ENCODE measurements at regions not wholly inside any gene's neighbourhood (a gene's known extent, or its start where the extent isn't known, plus 50 kb on each side); places are given as distances from the start of the nearest gene placed in this dataset.
"Not testable (repeated sequence)": the region's sequence is repeated elsewhere in the genome, so short reads cannot be mapped to it uniquely, and the experiment has no call there.

DNA sequence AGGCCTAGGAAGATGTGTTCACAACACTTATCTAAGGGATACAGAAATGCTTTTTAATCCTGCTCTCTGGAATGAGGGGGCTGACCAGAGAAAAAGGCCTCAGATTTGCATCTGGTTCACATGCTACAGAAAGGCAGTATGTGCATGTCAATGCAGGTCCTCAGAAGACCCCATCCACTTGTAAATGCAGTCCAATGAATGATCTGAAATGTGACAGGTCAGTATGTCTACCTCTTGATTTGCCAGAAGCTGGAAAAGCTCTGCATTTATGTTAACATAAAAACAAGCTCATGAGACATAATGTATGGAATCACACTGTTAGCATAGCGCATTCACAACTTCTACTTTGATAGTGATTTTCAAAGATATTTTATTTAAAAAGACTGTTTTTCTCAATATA is 367.4 kb upstream of the CHORDC1 start:
- 9 to 100% (median 85%) methylated on average over 1 of the region's 1 CpG; no CpG with 5 or more reads in 2 of the 10 experiments for WGBS, 10 experiments
- Histone ChIP-seq H3K27ac (no peak overlapping the region), H3K4me1 (replicated peaks in 1 of 2) (peaks cover 0 to 7% of the 10 kb centered on the region in 2 donors), H3K4me3 (no peak overlapping the region)
- peak in 2 of 8 experiments; percentile 33 to 56 for ATAC-seq (replicated peaks in 6 of 8)
- in situ Hi-C loops (cut with MboI; ENCODE audit: low pct_unique_long_range_greater_than_20kb in 2 of 9, low sequenced_read_pairs in 9 of 9, unreplicated experiment in 9 of 9), result no loop called here

DNA sequence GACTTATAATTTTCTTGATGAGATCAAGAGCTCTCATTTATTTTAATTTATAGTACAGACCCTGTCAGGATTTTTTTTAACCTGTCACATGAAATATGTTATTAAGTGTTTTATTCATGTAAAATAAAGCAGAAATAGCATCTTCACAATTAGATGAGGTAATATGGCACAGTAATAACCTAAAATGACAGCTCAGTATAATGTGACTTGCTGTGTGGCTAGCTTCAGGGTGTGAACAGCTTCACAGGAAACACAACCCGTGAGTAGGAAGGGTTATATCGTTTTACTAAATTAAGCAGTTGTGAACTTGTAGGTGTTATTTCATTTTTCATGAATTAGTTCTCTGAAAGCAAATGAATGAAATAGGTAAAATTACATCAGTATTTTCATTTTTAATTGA is 366.9 kb upstream of the CHORDC1 start:
- WGBS, 10 experiments, result 0 to 100% (median 57%) methylated on average over 1 to 2 of the region's 2 CpGs; no CpG with 5 or more reads in 1 of the 10 experiments
- Histone ChIP-seq H3K27ac (no peak overlapping the region), H3K4me1 (replicated peaks in 1 of 2) (peaks cover 0 to 7% of the 10 kb centered on the region in 2 donors), H3K4me3 (no peak overlapping the region)
- in situ Hi-C loops (cut with MboI; ENCODE audit: low pct_unique_long_range_greater_than_20kb in 2 of 9, low sequenced_read_pairs in 9 of 9, unreplicated experiment in 9 of 9), result no loop called here
- no peak for ATAC-seq (replicated peaks in 6 of 8)

- in situ Hi-C loops (cut with MboI; ENCODE audit: low pct_unique_long_range_greater_than_20kb in 2 of 9, low sequenced_read_pairs in 9 of 9, unreplicated experiment in 9 of 9), result no loop called here
- Histone ChIP-seq H3K27ac (no peak overlapping the region), H3K4me1 (replicated peaks in 1 of 2) (peaks cover 0 to 7% of the 10 kb centered on the region in 2 donors), H3K4me3 (no peak overlapping the region)
- WGBS, 10 experiments, result 5 to 100% (median 67%) methylated on average over 1 to 7 of the region's 7 CpGs
- ATAC-seq (replicated peaks in 6 of 8), result no peak
Measured at GRCh38 chr11:90587896-90588295, 365.0 kb upstream of the CHORDC1 start.

GRCh38 chr11:90585491-90585890 is 362.6 kb upstream of the CHORDC1 start:
- in situ Hi-C loops (cut with MboI; ENCODE audit: low pct_unique_long_range_greater_than_20kb in 2 of 9, low sequenced_read_pairs in 9 of 9, unreplicated experiment in 9 of 9), result no loop called here

DNA sequence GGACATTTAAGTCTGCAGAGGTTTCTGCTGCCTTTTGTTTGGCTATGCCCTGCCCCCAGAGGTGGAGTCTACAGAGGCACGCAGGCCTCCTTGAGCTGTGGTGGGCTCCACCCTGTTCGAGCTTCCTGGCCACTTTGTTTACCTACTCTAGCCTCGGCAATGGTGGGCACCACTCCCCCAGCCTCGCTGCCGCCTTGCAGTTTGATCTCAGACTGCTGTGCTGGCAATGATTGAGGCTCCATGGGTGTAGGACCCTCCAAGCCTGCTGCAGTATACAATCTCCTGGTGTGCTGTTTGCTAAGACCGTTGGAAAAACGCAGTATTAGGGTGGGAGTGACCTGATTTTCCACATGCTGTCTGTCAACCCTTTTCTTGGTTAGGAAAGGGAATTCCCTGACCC is 360.1 kb upstream of the CHORDC1 start:
- ATAC-seq (replicated peaks in 6 of 8); H3K4me1 ChIP-seq (replicated peaks in 1 of 2); H3K4me3 ChIP-seq; H3K27ac ChIP-seq; in situ Hi-C loops (cut with MboI; ENCODE audit: low pct_unique_long_range_greater_than_20kb in 2 of 9, low sequenced_read_pairs in 9 of 9, unreplicated experiment in 9 of 9): not testable (repeated sequence)
- WGBS, 10 experiments, result 8 to 76% (median 45%) methylated on average over 2 to 4 of the region's 7 CpGs; no CpG with 5 or more reads in 6 of the 10 experiments

More at GRCh38 chr11:90585491-90585890, 362.6 kb upstream of the CHORDC1 start:
- Histone ChIP-seq H3K27ac (no peak overlapping the region), H3K4me3 (no peak overlapping the region), H3K4me1 (replicated peaks in 1 of 2) (peaks cover 0 to 7% of the 10 kb centered on the region in 2 donors)
- WGBS, 10 experiments, result 0 to 100% (median 42%) methylated on average over 1 of the region's 1 CpG; no CpG with 5 or more reads in 6 of the 10 experiments
- ATAC-seq (replicated peaks in 6 of 8), result no peak

- in situ Hi-C loops (cut with MboI; ENCODE audit: low pct_unique_long_range_greater_than_20kb in 2 of 9, low sequenced_read_pairs in 9 of 9, unreplicated experiment in 9 of 9), result no loop called here
- Histone ChIP-seq H3K27ac (no peak overlapping the region), H3K4me1 (replicated peaks in 1 of 2) (no peaks in the 10 kb centered on the region), H3K4me3 (no peak overlapping the region)
- WGBS, 10 experiments, result 0 to 93% (median 80%) methylated on average over 1 of the region's 1 CpG; no CpG with 5 or more reads in 1 of the 10 experiments
- ATAC-seq (replicated peaks in 6 of 8), result no peak
Measured at GRCh38 chr11:90564531-90564930, 341.7 kb upstream of the CHORDC1 start.

GRCh38 chr11:90558328-90558865 is 335.5 kb upstream of the CHORDC1 start:
- in situ Hi-C loops (cut with MboI; ENCODE audit: low pct_unique_long_range_greater_than_20kb in 2 of 9, low sequenced_read_pairs in 9 of 9, unreplicated experiment in 9 of 9), result no loop called here
- no peak for ATAC-seq (replicated peaks in 6 of 8)
- peaks cover 0 to 2% of the 10 kb centered on the region in 2 donors for H3K4me1 ChIP-seq (replicated peaks in 1 of 2)
- no peak overlapping the region for H3K4me3 ChIP-seq
- no peak overlapping the region for H3K27ac ChIP-seq
- WGBS, 10 experiments, result 0 to 100% (median 72%) methylated on average over 1 to 4 of the region's 4 CpGs; no CpG with 5 or more reads in 4 of the 10 experiments

GRCh38 chr11:90556606-90557005 is 333.8 kb upstream of the CHORDC1 start:
- ATAC-seq (replicated peaks in 6 of 8), result peak in 3 of 8 experiments; percentile 83 to 99 (median 85)
- H3K4me1 ChIP-seq (replicated peaks in 1 of 2), result peaks cover 0 to 2% of the 10 kb centered on the region in 2 donors
- no peak overlapping the region for H3K27ac ChIP-seq
- in situ Hi-C loops (cut with MboI; ENCODE audit: low pct_unique_long_range_greater_than_20kb in 2 of 9, low sequenced_read_pairs in 9 of 9, unreplicated experiment in 9 of 9), result no loop called here
- H3K4me3 ChIP-seq, result no peak overlapping the region
- 0 to 90% (median 52%) methylated on average over 1 to 4 of the region's 4 CpGs for WGBS, 10 experiments

- WGBS, 10 experiments, result 0 to 100% (median 42%) methylated on average over 1 of the region's 1 CpG; no CpG with 5 or more reads in 2 of the 10 experiments
- Histone ChIP-seq H3K4me1 (replicated peaks in 1 of 2) (peaks cover 0 to 2% of the 10 kb centered on the region in 2 donors), H3K27ac (no peak overlapping the region), H3K4me3 (no peak overlapping the region)
- ATAC-seq (replicated peaks in 6 of 8), result no peak
- in situ Hi-C loops (cut with MboI; ENCODE audit: low pct_unique_long_range_greater_than_20kb in 2 of 9, low sequenced_read_pairs in 9 of 9, unreplicated experiment in 9 of 9), result no loop called here
Measured at GRCh38 chr11:90556026-90556425, 333.2 kb upstream of the CHORDC1 start.

DNA sequence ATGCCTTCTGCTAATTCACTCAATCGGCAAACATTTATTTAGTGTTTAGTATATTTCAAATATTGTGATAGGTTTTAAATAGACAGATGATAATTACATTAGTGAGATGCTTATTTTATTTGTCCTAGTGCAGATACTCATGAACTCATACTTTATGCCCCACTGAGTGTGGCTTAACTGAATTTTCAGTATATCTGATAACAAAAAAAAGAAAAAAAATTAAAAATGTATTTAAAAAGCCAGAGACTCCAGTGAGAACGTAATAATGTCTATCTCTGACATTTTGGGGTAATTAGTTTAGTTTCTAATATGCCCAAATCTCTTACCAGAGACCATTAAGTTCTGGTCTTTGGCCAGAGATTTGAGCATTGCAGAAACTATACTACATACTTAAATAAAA is 332.6 kb upstream of the CHORDC1 start:
- Histone ChIP-seq H3K4me3 (no peak overlapping the region), H3K27ac (no peak overlapping the region), H3K4me1 (replicated peaks in 1 of 2) (peaks cover 0 to 2% of the 10 kb centered on the region in 2 donors)
- ATAC-seq (replicated peaks in 6 of 8), result no peak
- WGBS, 10 experiments, result 13 to 100% (median 48%) methylated on average over 1 to 2 of the region's 2 CpGs
- in situ Hi-C loops (cut with MboI; ENCODE audit: low pct_unique_long_range_greater_than_20kb in 2 of 9, low sequenced_read_pairs in 9 of 9, unreplicated experiment in 9 of 9), result no loop called here

DNA sequence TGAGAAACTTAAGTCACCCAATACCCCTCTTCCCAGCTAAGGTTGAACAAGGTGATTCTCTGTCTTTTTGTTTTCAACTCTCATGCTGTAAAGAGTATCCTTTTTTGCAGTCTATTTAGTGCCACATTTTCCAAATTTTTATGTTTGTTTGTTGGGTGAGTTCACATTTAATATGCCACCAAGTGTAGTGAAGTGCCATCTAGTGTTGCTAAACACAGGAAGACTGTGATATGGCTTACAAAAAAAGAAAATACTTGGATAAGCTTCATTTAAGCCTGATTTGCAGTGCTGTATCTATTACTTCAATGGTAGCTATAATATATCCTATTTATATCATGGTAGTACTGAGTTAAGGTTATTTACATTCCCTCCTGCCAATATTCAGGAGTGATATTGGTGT is 319.2 kb upstream of the CHORDC1 start:
- Histone ChIP-seq H3K4me3 (no peak overlapping the region), H3K4me1 (replicated peaks in 1 of 2) (no peaks in the 10 kb centered on the region), H3K27ac (no peak overlapping the region)
- in situ Hi-C loops (cut with MboI; ENCODE audit: low pct_unique_long_range_greater_than_20kb in 2 of 9, low sequenced_read_pairs in 9 of 9, unreplicated experiment in 9 of 9), result no loop called here
- ATAC-seq (replicated peaks in 6 of 8), result no peak

- no peak overlapping the region for H3K27ac ChIP-seq
- in situ Hi-C loops (cut with MboI; ENCODE audit: low pct_unique_long_range_greater_than_20kb in 2 of 9, low sequenced_read_pairs in 9 of 9, unreplicated experiment in 9 of 9), result no loop called here
- H3K4me1 ChIP-seq (replicated peaks in 1 of 2), result no peaks in the 10 kb centered on the region
- no peak overlapping the region for H3K4me3 ChIP-seq
- WGBS, 10 experiments, result 13 to 70% (median 45%) methylated on average over 1 to 3 of the region's 3 CpGs
- ATAC-seq (replicated peaks in 6 of 8), result no peak
Measured at GRCh38 chr11:90536301-90536700, 313.5 kb upstream of the CHORDC1 start.

GRCh38 chr11:90532125-90532524 is 309.3 kb upstream of the CHORDC1 start:
- Histone ChIP-seq H3K27ac (no peak overlapping the region), H3K4me3 (no peak overlapping the region), H3K4me1 (replicated peaks in 1 of 2) (no peaks in the 10 kb centered on the region)
- ATAC-seq (replicated peaks in 6 of 8), result no peak
- in situ Hi-C loops (cut with MboI; ENCODE audit: low pct_unique_long_range_greater_than_20kb in 2 of 9, low sequenced_read_pairs in 9 of 9, unreplicated experiment in 9 of 9), result no loop called here

DNA sequence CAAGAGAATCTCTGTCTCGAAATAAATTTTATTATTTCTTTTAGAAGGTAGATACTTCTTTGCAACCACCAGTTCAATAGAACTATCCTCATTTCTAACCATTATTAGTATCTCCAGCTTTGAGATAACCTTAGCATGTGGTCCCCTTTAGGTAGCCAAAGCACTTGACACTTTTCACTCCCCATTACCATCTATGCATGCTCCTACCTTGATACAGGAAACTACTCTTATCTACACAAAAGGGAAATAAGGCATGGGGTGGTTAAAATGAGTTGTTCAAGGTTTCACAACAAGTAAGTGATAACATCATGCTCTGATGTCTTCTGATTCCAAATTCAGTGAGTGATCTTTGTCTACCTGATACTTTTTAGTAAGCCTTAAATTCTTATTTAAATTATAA is 308.2 kb upstream of the CHORDC1 start:
- Histone ChIP-seq H3K4me1 (replicated peaks in 1 of 2) (no peaks in the 10 kb centered on the region), H3K27ac (no peak overlapping the region), H3K4me3 (no peak overlapping the region)
- in situ Hi-C loops (cut with MboI; ENCODE audit: low pct_unique_long_range_greater_than_20kb in 2 of 9, low sequenced_read_pairs in 9 of 9, unreplicated experiment in 9 of 9), result no loop called here
- 0 to 100% (median 76%) methylated on average over 1 of the region's 1 CpG for WGBS, 10 experiments
- ATAC-seq (replicated peaks in 6 of 8), result no peak
